ENCODE measurements at regions not wholly inside any gene's neighbourhood (a gene's known extent, or its start where the extent isn't known, plus 50 kb on each side); places are given as distances from the start of the nearest gene placed in this dataset.

DNA sequence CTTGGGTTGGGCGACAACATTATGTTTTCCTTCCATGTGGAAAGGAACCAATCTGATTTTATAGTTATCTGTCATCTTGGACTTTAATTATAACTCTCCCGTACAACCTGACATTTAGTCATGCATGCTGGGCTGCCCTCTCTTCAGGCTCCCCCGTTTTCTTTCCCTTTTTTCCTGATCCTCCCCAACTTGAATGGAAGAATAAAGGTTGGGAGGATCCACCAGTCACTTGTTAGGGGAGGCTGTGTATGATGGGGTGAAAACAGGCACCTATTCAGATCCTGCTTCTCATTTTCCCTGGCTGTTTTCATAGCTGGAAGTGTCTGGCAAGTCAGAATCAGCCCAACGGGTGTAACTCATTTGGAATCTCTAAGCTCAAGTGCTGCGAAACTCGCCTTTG, 267.2 kb upstream of the SALL1 start:
- H3K27me3 Mint-ChIP-seq: no peaks in the 10 kb centered on the region
- H3K9me3 Mint-ChIP-seq: peaks cover 6% of the 10 kb centered on the region
- Histone ChIP-seq H3K36me3 (ENCODE audit: insufficient read depth, low read length) (no peaks in the 10 kb centered on the region), H3K9me3 (ENCODE audit: control insufficient read depth in 1 of 2, insufficient read depth in 1 of 2, low read length in 2 of 2) (peaks cover 0 to 7% of the 10 kb centered on the region in 2 experiments), H3K27ac (ENCODE audit: low read depth in 1 of 2, low read length in 2 of 2) (no peak overlapping the region), H3K4me1 (ENCODE audit: insufficient read depth, low read length) (no peaks in the 10 kb centered on the region), H3K4me3 (ENCODE audit: low read length) (no peak overlapping the region), H3K27me3 (ENCODE audit: control insufficient read depth in 1 of 2, insufficient read depth in 2 of 2, low read length in 2 of 2) (no peaks in the 10 kb centered on the region)
- H3K4me1 Mint-ChIP-seq (ENCODE audit: low read depth): no peaks in the 10 kb centered on the region
- intact Hi-C loops (cut with DNase I, micrococcal nuclease): no loop called here
- no peaks in the 10 kb centered on the region for H3K36me3 Mint-ChIP-seq (ENCODE audit: low read depth)
- no peak for TF ChIP-seq CTCF (IDR thresholded peaks at IDR 0.05)
- ChIA-PET CTCF (no interaction called here), POLR2A (no interaction called here)
- H3K4me3 Mint-ChIP-seq: no peak overlapping the region
- ATAC-seq (ENCODE audit: poor library complexity) (no peak), DNase-seq (no peak)
- no peak overlapping the region for H3K27ac Mint-ChIP-seq

- no peak for TF ChIP-seq CTCF (IDR thresholded peaks at IDR 0.05)
- H3K27me3 Mint-ChIP-seq: no peaks in the 10 kb centered on the region
- H3K9me3 Mint-ChIP-seq: peaks cover 6% of the 10 kb centered on the region
- Histone ChIP-seq H3K4me3 (ENCODE audit: low read length) (no peak overlapping the region), H3K27me3 (ENCODE audit: control insufficient read depth in 1 of 2, insufficient read depth in 2 of 2, low read length in 2 of 2) (no peaks in the 10 kb centered on the region), H3K27ac (ENCODE audit: low read depth in 1 of 2, low read length in 2 of 2) (no peak overlapping the region), H3K9me3 (ENCODE audit: control insufficient read depth in 1 of 2, insufficient read depth in 1 of 2, low read length in 2 of 2) (peaks cover 0 to 2% of the 10 kb centered on the region in 2 experiments), H3K36me3 (ENCODE audit: insufficient read depth, low read length) (no peaks in the 10 kb centered on the region), H3K4me1 (ENCODE audit: insufficient read depth, low read length) (no peaks in the 10 kb centered on the region)
- CTCF ChIA-PET: no interaction called here
- intact Hi-C loops (cut with DNase I, micrococcal nuclease): no loop called here
- H3K4me1 Mint-ChIP-seq (ENCODE audit: low read depth): no peaks in the 10 kb centered on the region
- no peak overlapping the region for H3K4me3 Mint-ChIP-seq
- ATAC-seq (ENCODE audit: poor library complexity) (no peak), DNase-seq (no peak)
- no peaks in the 10 kb centered on the region for H3K36me3 Mint-ChIP-seq (ENCODE audit: low read depth)
- no peak overlapping the region for H3K27ac Mint-ChIP-seq
- POLR2A ChIA-PET: no interaction called here
These were observed 265.9 kb upstream of the SALL1 start for GRCh38 chr16:51416926-51417325.

DNA sequence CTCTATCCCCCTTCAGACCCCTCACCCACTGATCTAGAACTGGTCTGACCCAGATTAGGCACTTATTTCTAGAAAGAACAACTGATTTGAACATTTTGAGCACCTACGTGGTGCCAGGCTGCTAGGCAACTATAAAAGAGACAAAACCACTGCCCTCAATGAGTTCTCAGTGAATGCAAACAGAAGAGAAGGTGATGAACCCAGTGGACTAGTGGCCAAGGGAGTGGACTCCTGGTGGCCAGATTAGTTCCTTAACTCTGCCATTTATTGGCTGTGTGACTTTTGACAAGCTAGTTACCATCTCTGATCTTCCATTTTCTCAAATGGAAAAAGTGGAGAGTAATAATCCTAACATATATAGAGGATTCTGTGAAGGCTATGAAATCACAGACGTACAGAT, 259.1 kb upstream of the SALL1 start:
- no peak overlapping the region for H3K4me3 Mint-ChIP-seq
- H3K9me3 ChIP-seq (ENCODE audit: control insufficient read depth in 1 of 2, insufficient read depth in 1 of 2, low read length in 2 of 2): peaks cover 0 to 3% of the 10 kb centered on the region in 2 experiments
- no peaks in the 10 kb centered on the region for H3K27me3 Mint-ChIP-seq
- no peaks in the 10 kb centered on the region for H3K4me1 Mint-ChIP-seq (ENCODE audit: low read depth)
- H3K36me3 Mint-ChIP-seq (ENCODE audit: low read depth): no peaks in the 10 kb centered on the region
- no peaks in the 10 kb centered on the region for H3K4me1 ChIP-seq (ENCODE audit: insufficient read depth, low read length)
- no peaks in the 10 kb centered on the region for H3K9me3 Mint-ChIP-seq
- no peak overlapping the region for H3K27ac Mint-ChIP-seq
- TF ChIP-seq CTCF (IDR thresholded peaks at IDR 0.05): no peak
- DNase-seq (no peak), ATAC-seq (ENCODE audit: poor library complexity) (no peak)
- no peaks in the 10 kb centered on the region for H3K36me3 ChIP-seq (ENCODE audit: insufficient read depth, low read length)
- ChIA-PET CTCF (no interaction called here), POLR2A (no interaction called here)
- H3K27me3 ChIP-seq (ENCODE audit: control insufficient read depth in 1 of 2, insufficient read depth in 2 of 2, low read length in 2 of 2): no peaks in the 10 kb centered on the region
- no peak overlapping the region for H3K4me3 ChIP-seq (ENCODE audit: low read length)
- no peak overlapping the region for H3K27ac ChIP-seq (ENCODE audit: low read depth in 1 of 2, low read length in 2 of 2)
- intact Hi-C loops (cut with DNase I, micrococcal nuclease): no loop called here
